Retinal pigment epithelial cell (primary cell): ENCODE measurements at regions not wholly inside any gene's neighbourhood (a gene's known extent, or its start where the extent isn't known, plus 50 kb on each side); places are given as distances from the start of the nearest gene placed in this dataset.

ENCODE experiments used
- DNase-seq: peaks from one replicate; pipeline ENCODE4 v3.0.0-alpha.2; 2010; ENCODE audit warnings: low read depth
- H3K4me3 ChIP-seq: 2 replicates; pipeline ENCODE4 v1.5.1; 2011; ENCODE audit warnings: mild to moderate bottlenecking, low read length, control low read depth, moderate library complexity
- TF ChIP-seq, protein P1 (sequence below): conservative IDR thresholded peaks from 2 replicates; pipeline ENCODE4 v1.5.1; 2011; ENCODE audit warnings: low read depth, low read length, control low read depth, inconsistent platforms

DNA sequence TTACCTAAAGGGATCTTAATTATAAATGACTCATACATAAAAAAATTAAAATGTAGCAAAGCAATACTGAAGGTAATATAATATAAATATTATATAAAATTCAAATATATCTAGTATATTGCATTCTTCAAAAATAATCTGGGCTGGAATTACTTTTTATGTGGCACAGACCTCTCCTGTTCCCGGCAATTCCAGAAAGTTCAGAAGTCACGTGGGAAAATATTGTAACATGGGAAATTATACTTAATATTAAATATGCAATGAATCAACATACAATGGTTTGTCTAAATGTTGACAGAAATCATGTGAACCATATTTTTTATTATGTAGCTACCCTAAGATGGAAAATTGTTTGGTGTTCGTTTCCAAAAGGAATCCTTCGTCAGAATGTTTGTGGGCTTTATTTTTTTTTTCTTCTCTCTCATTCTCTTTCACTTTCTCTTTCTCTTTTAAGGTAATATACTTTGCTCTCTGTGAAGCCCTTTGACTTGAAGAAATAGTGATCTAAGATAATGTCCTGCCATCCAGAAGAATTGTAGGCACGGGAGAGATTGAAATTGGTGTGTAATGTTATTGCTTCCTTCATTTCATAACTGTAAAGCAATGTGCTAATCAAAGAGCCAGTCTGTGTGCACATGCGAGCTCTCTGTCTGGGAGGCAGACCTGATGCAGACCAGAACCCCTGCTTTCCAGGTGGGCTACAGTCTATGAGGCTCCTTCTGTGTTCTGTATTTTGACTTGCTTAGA, 559.4 kb downstream of the NR2F2 start:
- TF ChIP-seq, protein P1, sequence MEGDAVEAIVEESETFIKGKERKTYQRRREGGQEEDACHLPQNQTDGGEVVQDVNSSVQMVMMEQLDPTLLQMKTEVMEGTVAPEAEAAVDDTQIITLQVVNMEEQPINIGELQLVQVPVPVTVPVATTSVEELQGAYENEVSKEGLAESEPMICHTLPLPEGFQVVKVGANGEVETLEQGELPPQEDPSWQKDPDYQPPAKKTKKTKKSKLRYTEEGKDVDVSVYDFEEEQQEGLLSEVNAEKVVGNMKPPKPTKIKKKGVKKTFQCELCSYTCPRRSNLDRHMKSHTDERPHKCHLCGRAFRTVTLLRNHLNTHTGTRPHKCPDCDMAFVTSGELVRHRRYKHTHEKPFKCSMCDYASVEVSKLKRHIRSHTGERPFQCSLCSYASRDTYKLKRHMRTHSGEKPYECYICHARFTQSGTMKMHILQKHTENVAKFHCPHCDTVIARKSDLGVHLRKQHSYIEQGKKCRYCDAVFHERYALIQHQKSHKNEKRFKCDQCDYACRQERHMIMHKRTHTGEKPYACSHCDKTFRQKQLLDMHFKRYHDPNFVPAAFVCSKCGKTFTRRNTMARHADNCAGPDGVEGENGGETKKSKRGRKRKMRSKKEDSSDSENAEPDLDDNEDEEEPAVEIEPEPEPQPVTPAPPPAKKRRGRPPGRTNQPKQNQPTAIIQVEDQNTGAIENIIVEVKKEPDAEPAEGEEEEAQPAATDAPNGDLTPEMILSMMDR, result no peak
- DNase-seq, result no peak
- H3K4me3 ChIP-seq, result no peak overlapping the region

DNA sequence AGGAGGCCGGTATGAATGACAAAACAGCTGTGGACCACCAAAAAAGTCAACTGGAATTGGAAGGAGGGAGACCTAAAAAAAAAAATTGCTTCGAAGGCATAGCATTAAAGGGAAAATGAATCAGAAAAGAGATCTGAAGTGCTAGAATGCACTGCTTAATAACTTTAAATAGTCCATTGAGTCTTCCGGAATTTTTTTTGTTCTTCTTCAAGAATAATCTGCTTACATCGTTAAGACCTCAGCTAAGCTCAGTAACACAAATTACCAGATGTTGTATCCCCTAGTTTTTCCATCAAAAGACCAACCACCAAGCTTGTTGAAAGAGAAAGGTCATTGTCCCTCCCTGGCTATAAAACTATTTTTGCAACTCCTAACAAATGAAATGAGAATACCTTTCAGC, 560.5 kb downstream of the NR2F2 start:
- TF ChIP-seq, protein P1, result no peak
- H3K4me3 ChIP-seq, result no peak overlapping the region
- DNase-seq, result no peak

DNA sequence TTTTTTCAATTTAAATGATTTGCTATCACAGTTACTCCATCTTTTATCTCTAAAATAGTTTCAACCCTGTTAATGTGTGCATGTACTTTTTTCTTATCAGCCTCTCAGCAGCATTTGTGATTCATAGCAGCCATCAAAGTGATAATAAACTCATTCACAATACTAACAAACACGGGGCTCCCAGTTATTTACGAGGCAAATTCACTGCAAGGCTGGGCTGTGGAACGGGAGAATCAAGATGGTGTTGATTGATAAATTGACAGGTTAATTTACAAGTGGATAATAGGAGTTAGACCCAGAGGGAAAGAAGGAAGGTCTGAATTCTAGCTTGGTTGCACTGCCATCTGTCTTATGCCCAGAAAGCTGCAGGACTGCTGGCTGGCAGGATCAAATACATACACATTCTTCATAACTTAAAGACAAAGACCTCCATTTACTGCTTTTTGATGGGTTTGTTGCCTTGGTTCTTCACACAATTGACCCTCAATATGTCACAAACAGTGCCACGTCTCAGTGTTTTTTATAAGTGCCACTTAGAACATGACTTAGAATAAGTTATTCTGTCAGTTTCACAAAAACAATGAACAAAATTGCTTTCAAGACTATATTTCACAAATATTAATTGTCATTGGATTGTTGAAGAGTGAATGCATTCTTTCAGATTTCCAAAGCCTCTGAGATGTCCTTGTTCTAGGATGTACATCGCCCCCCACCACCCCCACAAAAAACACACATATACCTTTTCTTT, 562.8 kb downstream of the NR2F2 start:
- TF ChIP-seq, protein P1, result peak; percentile 70
- DNase-seq, result peak; percentile 6
- no peak overlapping the region for H3K4me3 ChIP-seq

DNA sequence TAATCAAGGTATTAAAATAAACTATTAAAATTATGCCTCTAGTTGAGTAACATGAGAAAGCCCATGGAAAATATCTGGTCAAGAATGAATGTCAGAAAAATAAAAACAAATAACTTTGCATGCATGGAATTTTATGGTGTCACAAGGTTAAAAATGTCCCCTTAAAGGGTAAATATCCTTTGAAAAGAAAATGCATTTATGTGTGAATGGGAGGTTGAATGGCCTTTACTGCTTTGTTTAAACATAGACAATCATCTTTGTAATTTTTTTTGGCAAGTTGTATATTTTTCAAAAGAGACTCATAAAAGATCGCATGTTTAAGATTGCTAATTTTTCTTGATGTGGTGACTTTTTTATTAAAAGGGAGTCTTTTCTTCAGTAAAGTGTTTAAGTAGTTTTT, 564.2 kb downstream of the NR2F2 start:
- H3K4me3 ChIP-seq, result no peak overlapping the region
- TF ChIP-seq, protein P1, result no peak
- DNase-seq, result no peak

DNA sequence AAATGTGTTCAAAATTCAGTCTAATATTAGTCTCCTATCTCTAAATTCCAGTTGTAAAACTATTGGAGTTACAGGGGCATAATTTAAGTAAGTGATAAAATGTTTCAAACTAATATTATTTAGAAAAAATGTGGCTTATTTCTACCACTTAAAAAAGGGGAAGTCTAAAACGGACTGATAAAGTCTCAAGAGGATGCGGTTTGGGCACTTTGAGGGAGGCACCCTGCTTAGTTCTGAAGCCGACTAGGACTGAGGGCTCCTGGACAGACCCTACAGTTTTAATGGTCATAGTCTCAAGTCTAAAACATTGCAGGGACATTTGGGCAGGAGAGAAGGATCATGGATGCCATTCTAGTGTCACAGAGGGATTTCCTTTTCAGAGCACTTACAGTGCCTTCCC, 566.3 kb downstream of the NR2F2 start:
- DNase-seq, result no peak
- TF ChIP-seq, protein P1, result no peak
- H3K4me3 ChIP-seq, result no peak overlapping the region

DNA sequence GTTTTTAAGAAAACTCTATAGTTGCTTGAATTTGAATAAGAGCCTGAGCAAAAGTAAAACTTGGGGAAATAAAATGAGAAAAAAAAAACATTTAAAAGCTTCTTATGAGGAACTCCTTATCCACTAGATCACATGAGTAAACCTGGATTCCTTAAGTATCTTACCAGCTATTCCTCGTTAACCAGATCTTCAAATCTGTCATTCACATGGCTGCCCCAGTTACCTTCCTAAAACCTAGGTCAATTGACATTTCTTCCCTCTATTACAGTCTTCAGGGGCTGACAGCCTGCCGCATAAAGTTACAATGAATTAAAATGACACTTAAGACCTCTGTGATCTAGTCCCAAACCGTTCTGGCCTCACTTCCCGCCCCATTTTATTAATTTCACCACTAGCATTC, 583.6 kb downstream of the NR2F2 start:
- TF ChIP-seq, protein P1, result no peak
- H3K4me3 ChIP-seq, result no peak overlapping the region
- DNase-seq, result peak; percentile 23

DNA sequence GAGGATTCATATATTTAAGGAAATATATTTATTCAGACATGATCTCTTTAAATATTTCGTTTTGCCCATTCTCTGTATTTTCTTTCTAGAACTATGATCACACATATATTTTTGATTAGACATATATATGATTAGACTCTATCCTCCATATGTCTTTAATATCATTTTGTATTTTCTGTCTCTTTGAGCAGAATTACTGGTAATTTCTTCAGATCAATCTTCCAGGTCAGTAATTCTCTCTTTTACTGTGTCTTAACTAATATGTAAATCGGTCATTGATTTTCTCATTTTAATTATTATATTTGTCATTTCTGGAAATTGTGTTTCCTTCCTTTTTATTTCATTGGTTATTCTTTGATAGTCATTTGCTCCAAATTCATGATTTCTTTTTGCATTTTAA, 586.2 kb downstream of the NR2F2 start:
- no peak overlapping the region for H3K4me3 ChIP-seq
- DNase-seq, result no peak
- TF ChIP-seq, protein P1, result no peak
